Stimulated activated CD8-positive, alpha-beta memory T cell treated with anti-CD3 and anti-CD28 coated beads, Interleukin-2, amount 100 ng/mL, for 48 hours (primary cell): ENCODE measurements at regions not wholly inside any gene's neighbourhood (a gene's known extent, or its start where the extent isn't known, plus 50 kb on each side); places are given as distances from the start of the nearest gene placed in this dataset.

ENCODE experiments used
- DNase-seq, 2 donors: peaks; one replicate each; pipeline ENCODE4 v3.0.0-alpha.2; 2020; ENCODE audit warnings: low read depth in 2 of 2

DNA sequence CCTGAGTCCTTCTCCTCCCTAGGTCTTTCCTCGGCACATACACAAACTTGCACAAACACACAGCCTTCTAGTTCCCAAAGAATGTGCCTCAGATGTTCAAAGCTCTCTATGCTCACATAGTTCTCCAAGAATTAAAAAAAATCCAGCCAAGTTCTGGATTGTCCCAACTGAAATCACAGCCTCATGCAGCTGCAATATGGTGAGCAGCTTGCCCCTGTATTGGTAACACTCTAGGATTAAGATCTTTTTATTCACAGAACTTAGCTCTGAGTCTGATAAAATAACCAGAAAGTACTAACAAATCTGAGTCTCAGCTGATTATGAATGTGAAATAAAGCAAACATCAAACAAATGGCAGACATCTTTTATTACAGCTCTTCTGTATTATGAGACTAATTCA, 604.8 kb upstream of the PFKP start:
- no peak for DNase-seq

GRCh38 chr10:2460812-2461211, 606.5 kb upstream of the PFKP start:
- no peak for DNase-seq

- no peak for DNase-seq
Observed at GRCh38 chr10:2459713-2460112, 607.6 kb upstream of the PFKP start.

DNA sequence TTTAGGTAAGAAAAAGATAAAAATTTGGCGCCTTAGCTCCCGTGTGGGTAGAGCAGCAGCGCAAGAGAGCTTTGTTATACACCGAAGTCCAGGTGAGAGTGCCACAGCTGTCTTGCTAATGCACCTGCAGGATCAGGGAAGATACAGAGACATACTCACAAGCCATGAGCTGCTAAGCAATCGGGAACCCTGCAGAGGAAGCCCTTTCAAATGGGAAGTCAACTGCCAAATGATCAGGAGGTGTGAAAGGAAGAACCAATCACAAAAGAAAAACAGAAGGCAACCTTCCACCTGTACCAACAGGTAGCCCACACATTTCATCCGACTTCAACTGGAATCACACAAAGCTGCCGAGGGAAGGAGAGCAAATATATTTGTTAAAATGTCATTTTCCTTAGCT, 610.5 kb upstream of the PFKP start:
- no peak for DNase-seq

GRCh38 chr10:2445370-2445769, 622.0 kb upstream of the PFKP start:
- DNase-seq: no peak

GRCh38 chr10:2439983-2440382, 627.4 kb upstream of the PFKP start:
- no peak for DNase-seq

DNA sequence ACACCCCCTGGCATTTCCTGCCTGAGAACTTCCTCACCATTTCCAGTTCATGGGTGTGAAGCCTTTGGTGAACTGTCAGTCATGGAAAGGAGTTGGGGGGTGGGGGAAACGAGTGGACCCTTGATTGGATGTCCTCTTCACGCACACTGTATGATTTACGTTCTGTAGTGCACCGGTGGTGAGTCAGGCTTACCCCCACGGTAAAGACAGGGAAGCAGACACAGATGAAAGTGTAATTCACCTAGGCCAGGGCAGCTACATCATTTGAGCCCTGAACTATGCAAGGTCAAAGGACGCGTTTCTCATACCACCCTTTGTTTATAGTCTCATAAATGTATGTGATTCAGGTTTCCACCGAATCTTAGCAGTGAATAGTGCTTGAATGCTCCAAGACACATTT, 628.3 kb upstream of the PFKP start:
- DNase-seq: no peak

- no peak for DNase-seq
Observed at GRCh38 chr10:2438248-2438939, 629.0 kb upstream of the PFKP start.

DNA sequence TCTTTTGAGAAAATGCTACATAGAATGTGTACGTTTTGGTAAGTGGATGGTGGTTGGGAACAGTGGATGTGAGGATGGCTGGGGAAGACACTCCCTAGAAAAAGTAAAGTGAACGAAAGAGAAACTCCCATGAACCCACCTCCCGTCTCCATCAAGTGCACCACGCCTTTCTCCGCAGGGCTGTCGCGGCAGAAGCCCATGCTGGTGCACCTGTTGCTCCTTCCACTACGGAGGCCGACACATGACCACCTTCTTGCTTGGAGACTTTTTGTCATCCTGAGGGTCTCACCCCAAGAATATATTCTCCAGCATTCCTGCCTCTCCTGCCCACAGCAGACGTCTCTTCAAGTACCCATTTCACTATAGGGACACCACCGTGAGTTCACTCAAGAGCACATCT, 630.4 kb upstream of the PFKP start:
- no peak for DNase-seq

DNA sequence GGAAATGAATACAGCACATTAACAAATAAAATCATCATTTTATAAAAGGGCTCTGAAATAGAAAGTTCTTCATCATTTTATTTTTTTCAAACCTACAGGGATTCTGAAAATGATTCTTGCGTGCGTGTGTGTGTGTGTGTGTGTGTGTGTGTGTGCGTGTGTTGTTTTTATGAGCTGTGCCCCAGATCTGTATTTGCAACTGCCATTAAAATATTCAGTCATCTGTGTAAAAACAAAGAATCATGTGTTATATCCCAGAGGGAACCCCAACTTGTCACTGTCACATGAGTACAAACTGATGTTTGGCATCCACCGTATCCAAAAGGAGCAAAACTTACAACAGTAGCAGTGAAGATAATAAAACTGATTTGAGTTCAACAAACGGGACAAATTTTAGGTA, 635.4 kb upstream of the PFKP start:
- DNase-seq: no peak

DNA sequence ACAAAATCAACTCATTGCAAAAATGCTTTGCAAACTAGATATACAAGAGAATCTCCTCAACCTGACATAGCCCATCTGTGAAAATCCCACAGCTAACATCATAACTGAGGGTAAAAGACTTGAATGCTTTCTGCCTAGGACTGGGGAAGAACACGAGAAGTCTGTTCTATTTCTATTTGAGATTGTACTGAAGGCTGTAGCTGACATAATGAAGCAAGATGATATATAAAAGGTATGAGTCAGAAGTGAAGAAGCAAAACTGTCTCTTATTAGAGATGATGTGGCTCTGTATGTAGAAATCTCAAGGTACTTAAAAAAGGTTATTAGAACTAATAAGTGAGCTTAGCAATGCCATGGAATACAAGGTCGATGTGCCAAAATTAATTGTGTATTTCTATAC, 639.9 kb upstream of the PFKP start:
- no peak for DNase-seq

- no peak for DNase-seq
Observed at GRCh38 chr10:2425320-2425719, 642.0 kb upstream of the PFKP start.

DNA sequence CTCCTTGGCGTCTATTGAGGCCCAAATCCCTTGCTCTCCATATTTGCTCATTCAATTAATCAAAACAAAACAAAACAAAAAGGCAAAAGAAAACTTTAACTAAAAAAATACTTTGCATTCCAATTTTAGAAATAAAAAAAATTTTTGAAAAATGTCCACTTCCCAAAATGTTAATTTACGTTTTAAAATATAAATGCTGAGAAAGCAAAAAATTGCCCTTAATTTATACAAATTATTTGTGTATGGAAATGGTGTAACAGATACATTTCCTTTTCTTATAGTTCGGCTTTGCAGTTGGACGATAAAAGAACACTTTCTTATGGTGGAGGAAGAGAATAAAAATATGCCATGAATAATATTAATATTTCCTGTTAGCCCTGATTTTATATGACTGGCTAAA, 652.8 kb upstream of the PFKP start:
- no peak for DNase-seq

DNA sequence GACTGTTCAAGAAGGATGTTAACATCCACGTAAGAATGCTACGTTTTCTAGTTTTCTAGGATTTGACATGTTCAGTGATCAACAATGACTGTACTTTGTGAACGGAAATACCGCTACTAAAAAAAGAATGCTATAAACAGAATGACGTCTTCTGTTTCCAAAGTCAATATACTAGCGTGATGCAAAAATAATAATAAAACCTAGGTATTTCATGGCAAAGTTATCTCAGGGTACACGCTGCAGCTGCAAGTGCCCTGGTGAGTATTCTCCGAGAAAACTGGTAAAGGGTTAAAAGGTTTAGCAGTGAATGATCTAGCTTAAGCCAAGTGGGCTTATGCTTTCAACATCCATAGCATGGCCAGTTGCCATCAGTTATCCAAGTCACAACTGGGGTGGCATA, 653.3 kb upstream of the PFKP start:
- no peak for DNase-seq

DNA sequence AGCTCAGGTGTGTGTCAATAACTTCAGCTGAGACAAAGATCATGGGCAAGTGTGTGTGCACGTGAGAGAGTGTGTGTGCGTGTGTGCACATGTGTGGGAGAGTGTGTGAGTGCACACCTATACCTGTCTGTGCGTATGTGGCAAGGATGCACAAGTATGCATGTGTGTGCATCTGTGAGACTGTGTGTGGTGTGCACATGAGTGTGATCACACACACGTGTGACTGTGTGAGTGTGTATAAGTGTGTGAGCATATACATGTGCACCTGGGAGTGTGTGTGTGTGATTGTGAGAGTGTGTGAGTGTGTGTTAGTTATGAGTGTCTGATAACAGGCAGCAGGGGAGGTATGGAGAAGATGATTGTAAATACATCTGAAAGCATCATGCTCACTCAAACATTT, 657.3 kb upstream of the PFKP start:
- no peak for DNase-seq

DNA sequence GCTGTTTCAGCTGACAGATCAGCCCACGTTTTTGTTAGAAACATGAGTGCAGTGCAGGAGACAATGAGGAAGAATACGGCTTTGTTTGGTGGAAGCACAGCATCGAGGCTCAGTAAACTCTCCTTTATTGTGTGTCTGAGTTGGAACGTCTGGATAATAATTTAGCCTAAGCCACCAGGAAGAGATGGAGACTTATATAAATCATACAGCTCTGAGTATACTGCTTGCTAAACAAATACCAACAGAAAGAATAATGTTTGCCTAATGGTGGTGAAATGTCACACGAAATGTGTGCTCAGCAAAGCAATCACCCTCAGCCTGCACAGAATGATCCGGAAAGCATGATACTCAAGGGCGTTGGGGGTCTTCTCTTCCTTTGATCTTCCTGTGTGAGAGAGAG, 664.1 kb upstream of the ADARB2 start:
- DNase-seq: no peak

- no peak for DNase-seq
Observed at GRCh38 chr10:2399482-2399881, 662.2 kb upstream of the ADARB2 start.

DNA sequence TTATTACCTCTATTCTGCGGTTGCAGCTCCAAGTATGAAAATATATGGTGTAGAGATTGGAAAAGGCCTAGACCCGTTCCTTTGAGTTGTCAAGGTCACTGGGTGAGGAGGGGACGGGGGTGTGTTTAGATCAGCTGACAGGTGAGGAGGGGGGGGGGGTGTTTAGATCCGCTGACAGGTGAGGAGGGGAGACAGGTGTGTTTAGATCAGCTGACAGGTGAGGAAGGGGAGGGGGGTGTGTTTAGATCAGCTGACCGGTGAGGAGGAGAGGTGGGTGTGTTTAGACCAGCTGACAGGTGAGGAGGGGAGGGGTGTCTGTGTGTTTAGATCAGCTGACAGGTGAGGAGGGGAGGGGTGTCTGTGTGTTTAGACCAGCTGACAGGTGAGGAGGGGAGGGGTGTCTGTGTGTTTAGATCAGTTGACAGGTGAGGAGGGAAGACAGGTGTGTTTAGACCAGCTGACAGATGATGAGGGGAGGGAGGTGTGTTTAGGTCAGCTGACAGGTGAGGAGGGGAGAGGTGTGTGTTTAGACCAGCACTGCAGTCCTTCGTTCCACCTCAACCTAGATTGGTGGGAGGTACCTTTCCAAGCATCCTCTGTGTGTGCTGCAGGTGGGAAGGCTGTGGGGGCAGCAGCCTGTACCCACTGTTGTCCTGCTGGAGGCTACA, 655.0 kb upstream of the ADARB2 start:
- DNase-seq: no peak

- no peak for DNase-seq
Observed at GRCh38 chr10:2387672-2388071, 650.3 kb upstream of the ADARB2 start.

DNA sequence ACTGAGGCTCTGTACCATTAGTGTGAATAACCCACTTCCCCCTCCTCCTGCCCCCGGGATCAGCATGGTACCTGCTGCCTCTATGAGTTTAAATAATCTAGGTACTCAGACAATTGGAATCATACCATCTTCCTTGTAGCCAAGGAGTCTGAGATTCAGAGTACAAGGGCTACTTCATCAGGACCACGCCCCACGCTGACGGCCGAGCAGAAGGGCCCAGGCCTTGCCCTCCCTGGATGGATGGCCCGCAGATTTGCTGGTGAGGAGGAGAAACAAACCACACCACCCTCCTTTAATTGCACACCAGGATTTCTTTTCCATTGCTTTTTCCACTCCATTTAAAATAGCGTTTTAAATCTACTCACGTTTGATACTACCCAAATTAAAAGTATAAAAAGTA, 649.9 kb upstream of the ADARB2 start:
- no peak for DNase-seq

DNA sequence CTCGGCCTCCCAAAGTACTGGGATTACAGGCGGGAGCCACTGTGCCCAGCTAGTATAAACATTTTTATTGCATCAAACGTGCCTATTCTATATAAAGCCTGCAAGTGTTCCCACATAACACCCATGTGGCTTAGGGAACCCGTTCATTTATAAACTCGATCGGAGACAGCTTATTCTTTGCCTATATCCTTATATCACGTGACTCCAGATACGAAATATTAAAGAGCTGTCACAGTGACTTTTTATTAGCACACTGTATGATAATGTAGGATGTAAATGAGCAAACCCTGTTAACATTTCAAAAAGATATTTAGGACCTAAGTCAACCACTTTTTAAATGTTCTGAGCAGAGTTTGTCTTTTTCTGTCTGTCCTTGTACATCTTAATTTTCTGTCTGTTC, 642.9 kb upstream of the ADARB2 start:
- DNase-seq: no peak

DNA sequence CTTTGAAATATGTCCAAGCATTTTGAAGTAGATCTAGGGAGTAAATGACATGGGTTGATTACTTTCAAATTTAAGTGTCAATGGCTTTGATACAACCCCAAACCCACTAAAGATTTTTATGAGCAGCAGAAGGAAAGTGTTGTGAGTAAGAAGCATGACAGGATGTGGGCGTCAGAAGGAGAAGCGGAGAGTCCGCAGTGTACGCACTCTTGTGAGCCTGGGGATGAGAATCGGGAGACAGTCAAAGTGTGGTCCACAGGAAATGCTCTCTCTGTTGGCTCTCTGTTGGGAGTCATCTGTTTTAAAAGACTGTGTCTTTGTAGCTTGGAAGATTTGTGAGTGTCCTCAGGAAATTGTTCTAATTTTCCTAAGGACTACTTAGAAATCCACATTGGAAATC, 629.8 kb upstream of the ADARB2 start:
- DNase-seq: no peak

GRCh38 chr10:2366264-2366931, 629.1 kb upstream of the ADARB2 start:
- DNase-seq: no peak
